Activated CD4-positive, alpha-beta T cell treated with anti-CD3 and anti-CD28 coated beads, Interleukin-2, amount 10 ng/mL, durations not matched to agents 24 days and 14 days (primary cell): ENCODE measurements at regions not wholly inside any gene's neighbourhood (a gene's known extent, or its start where the extent isn't known, plus 50 kb on each side); places are given as distances from the start of the nearest gene placed in this dataset.
"Not testable (repeated sequence)": the region's sequence is repeated elsewhere in the genome, so short reads cannot be mapped to it uniquely, and the experiment has no call there.

Source experiments
- DNase-seq: peaks from one replicate; pipeline ENCODE4 v3.0.0; 2022
- H3K27ac Mint-ChIP-seq: one replicate; pipeline ENCODE4 v1.8.0; 2022; ENCODE audit warnings: mild to moderate bottlenecking, mixed read lengths
- H3K27me3 Mint-ChIP-seq: one replicate; pipeline ENCODE4 v1.8.0; 2022; ENCODE audit warnings: mixed read lengths
- H3K36me3 Mint-ChIP-seq: one replicate; pipeline ENCODE4 v1.8.0; 2022; ENCODE audit warnings: low read depth, mild to moderate bottlenecking, mixed read lengths
- H3K4me1 Mint-ChIP-seq: one replicate; pipeline ENCODE4 v1.8.0; 2021; ENCODE audit warnings: mixed read lengths
- H3K4me3 Mint-ChIP-seq: one replicate; pipeline ENCODE4 v1.8.0; 2022; ENCODE audit warnings: mild to moderate bottlenecking, moderate library complexity, mixed read lengths
- H3K9me3 Mint-ChIP-seq: one replicate; pipeline ENCODE4 v1.8.0; 2021; ENCODE audit warnings: mixed read lengths
- intact Hi-C: fragments of 100-400 bp; cut with micrococcal nuclease; formaldehyde crosslinking; loops from one replicate; pipeline ENCODE4 v1.15.1; 2023

DNA sequence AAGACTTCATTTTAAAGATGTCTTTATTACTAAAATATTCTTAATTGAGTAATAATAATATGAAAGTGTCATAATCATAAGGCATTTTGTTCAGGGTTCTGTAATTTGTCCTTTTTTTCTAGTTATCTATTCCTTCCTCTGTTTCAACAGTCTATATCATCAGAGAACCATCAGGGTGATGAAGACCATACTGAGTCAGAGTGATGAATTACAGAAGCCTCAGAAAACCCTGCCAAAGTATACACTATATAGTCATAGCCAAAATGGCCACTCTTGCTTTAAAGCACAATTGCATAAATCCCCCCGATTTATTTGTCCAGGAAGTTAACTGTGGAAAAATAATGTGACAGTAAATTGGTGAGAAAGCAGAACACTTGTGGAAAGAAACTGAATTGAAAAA, 735.0 kb downstream of the EPHA7 start:
- H3K27ac Mint-ChIP-seq, result no peak overlapping the region
- no peak overlapping the region for H3K4me3 Mint-ChIP-seq
- no peaks in the 10 kb centered on the region for H3K9me3 Mint-ChIP-seq
- DNase-seq, result no peak
- intact Hi-C loops, result no loop called here
- no peaks in the 10 kb centered on the region for H3K4me1 Mint-ChIP-seq
- no peaks in the 10 kb centered on the region for H3K27me3 Mint-ChIP-seq
- no peaks in the 10 kb centered on the region for H3K36me3 Mint-ChIP-seq

DNA sequence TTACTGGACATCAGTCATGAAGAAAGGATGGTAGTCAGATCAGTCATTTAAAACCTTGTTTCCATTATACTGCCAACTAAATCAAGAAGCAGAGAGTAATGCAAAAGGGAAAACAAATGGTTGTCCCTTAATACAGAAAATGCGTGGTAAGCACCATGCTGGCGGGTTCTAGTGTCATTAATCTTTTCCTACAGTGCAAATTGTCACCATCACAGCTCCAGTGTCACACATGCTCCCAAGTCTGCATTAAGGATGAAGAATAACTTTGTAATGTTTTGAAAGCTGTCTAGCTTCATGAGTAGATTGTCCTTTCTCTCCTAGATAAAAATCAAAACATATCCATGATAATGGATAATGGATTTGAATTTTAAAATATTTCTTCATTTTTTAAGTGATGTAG, 735.6 kb downstream of the EPHA7 start:
- H3K4me1 Mint-ChIP-seq, result no peaks in the 10 kb centered on the region

DNA sequence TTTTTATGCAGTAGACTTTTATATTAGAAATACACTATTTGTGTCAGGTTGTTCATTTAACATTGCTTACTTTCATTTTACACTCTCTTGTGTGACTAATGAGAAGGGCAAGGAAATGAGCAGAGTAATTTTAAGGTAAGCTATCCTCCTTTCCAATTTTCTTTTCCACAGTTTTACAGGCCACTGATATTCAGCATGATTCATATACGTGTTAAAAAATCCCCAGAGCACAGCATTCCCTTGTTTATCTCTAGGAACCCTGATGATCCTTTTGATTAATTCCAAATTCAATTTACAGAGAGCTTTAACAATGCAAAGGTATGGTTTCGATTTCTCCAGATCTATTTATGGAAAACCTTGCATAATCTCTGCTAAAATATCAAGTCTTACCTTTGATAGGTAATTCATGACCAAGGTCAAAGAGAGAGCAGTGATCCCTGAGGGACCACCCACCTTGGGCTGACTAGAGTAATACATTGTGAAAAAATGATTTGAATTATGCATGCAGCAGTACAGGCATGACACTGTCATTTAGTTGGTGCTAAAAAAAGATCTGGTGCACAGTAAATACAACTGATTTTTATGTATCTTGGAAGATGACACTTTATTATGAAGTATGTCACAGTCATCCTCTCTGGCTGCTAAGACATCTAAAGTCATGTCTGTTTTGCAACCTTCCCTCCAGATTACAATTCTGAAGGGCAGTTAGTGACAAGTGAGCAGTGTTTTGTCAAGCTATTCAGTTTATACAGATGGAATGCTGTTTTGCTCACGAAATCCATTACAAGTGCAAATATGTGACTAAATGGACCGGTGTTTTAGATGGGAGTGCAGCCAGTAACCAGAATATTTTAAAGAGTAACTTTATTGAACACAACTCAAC, 736.6 kb downstream of the EPHA7 start:
- intact Hi-C loops, result no loop called here
- H3K4me1 Mint-ChIP-seq, result no peaks in the 10 kb centered on the region
- no peaks in the 10 kb centered on the region for H3K9me3 Mint-ChIP-seq

More for the DNA sequence above, 735.6 kb downstream of the EPHA7 start:
- Mint-ChIP-seq H3K27ac (no peak overlapping the region), H3K9me3 (no peaks in the 10 kb centered on the region), H3K4me3 (no peak overlapping the region), H3K27me3 (no peaks in the 10 kb centered on the region), H3K36me3 (no peaks in the 10 kb centered on the region)
- intact Hi-C loops, result no loop called here
- no peak for DNase-seq

DNA sequence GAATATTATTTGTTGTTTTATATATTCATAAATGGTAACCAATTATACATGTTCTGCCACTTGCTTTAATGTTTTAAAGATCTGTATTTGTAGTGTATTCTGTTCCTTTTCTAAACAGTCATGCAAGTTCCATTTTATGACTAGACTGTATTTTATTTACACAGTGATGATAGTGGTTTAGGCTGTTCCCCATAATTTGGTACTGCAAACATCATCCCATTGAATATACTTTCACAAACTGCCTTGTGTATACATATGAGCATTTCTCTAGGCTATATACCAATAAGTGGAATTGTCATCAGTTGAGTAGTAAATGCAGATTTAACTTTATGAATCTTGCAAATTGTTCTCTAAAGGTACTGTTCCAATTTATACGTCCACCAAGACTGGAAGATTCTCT, 738.0 kb downstream of the EPHA7 start:
- H3K27ac Mint-ChIP-seq, result no peak overlapping the region

More for the DNA sequence above, 736.6 kb downstream of the EPHA7 start:
- H3K27me3 Mint-ChIP-seq, result no peaks in the 10 kb centered on the region
- no peaks in the 10 kb centered on the region for H3K36me3 Mint-ChIP-seq
- no peak for DNase-seq
- no peak overlapping the region for H3K4me3 Mint-ChIP-seq
- no peak overlapping the region for H3K27ac Mint-ChIP-seq

DNA sequence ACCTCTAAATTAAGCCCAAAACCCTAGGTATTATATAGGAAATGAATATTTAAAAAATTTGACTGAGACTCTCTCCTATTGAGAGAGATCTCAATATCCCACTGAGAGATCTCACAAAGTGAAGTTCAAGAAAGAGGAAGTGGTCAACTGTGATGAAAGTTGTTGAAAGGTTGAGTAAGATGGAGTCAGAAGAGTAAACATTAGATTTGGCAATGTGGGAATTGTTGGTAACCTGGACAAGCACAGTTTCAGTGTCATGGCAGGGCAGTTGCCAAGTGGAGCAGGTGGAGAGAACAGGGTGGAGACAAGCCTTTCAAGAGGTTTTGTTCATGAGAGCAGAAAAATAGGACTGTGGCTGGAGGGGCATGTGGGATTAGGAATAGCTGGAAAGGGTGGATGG, 747.9 kb downstream of the EPHA7 start:
- intact Hi-C loops, H3K9me3 Mint-ChIP-seq, H3K27me3 Mint-ChIP-seq, H3K4me3 Mint-ChIP-seq, H3K36me3 Mint-ChIP-seq, DNase-seq, H3K27ac Mint-ChIP-seq, H3K4me1 Mint-ChIP-seq: not testable (repeated sequence)

More for the DNA sequence above, 738.0 kb downstream of the EPHA7 start:
- no peaks in the 10 kb centered on the region for H3K4me1 Mint-ChIP-seq
- intact Hi-C loops, result no loop called here
- no peaks in the 10 kb centered on the region for H3K36me3 Mint-ChIP-seq
- H3K27me3 Mint-ChIP-seq, result no peaks in the 10 kb centered on the region
- no peaks in the 10 kb centered on the region for H3K9me3 Mint-ChIP-seq
- H3K4me3 Mint-ChIP-seq, result no peak overlapping the region
- no peak for DNase-seq

DNA sequence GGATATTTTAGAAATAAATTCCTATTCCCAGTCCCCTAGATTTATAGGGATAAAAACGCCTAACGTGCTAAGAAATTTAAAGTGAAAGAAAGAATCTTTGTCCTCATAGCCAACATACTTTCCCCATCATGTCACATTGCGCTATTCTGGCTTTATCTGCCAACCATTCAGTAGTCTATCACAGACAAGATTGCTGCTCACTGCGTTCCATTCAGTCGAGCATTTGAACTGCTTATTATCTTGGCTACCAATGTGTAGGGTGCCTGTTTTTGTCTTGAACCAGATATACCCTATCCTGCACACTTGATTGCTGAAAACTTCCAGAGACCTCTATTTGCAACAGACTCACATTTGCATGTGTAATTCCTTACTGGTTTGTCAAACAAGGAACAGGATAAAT, 751.5 kb downstream of the EPHA7 start:
- intact Hi-C loops, result no loop called here
- Mint-ChIP-seq H3K36me3 (no peaks in the 10 kb centered on the region), H3K9me3 (no peaks in the 10 kb centered on the region), H3K27ac (no peak overlapping the region), H3K27me3 (no peaks in the 10 kb centered on the region), H3K4me3 (no peak overlapping the region), H3K4me1 (no peaks in the 10 kb centered on the region)
- no peak for DNase-seq

DNA sequence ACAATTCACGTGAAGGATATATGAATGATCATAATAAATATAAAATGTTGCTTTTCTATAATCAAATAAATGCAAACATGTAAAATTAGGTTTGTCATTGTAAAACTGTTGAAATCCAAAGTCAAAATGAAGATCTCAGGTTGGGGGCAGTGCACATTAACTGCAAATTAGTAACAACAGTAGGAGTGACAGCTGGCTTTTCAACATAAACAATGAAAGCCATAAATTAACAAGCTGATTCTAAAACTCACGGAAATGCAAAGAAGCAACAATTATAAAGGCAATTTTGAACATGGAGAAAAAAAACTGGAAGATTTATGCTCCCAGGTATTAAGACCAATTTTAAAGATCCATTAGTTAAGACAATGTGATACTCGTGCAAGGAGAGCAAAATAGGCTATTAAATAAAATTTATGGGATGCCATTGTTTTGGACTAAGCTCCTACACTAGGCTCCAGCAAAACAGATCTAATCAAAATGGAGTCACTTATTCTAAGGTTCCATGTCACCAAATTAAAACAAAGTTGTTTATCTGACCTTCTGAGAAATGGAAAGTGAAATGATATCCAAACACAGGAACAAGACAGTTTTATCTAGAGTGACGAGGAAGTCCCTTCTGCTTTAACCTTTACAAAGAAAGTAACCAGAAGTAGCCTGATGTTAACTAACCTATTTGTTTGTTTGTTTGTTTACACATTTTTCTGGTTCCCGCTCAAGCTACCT, 770.8 kb downstream of the EPHA7 start:
- no peaks in the 10 kb centered on the region for H3K9me3 Mint-ChIP-seq
- H3K27me3 Mint-ChIP-seq, result no peaks in the 10 kb centered on the region
- no peak overlapping the region for H3K4me3 Mint-ChIP-seq
- no peaks in the 10 kb centered on the region for H3K4me1 Mint-ChIP-seq
- no peak overlapping the region for H3K27ac Mint-ChIP-seq
- intact Hi-C loops, result no loop called here
- no peaks in the 10 kb centered on the region for H3K36me3 Mint-ChIP-seq
- no peak for DNase-seq

DNA sequence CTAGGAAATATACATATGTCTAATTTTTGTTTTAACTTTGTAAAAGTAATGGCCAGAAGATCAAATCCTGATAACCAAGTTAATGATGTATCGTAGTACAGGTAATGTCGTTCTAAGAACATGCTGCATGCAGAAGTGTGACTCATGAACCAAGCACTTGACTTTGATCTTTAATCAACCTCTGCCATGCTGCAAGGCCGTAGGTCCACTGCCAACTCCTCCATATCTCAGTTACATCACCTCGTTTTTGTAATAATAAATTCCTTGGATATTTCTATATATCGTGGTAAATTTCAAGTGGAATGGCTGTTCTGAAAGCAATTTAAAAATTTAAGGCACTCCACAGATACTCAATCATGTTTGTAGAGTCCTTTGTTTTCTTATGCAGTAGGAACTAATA, 771.7 kb downstream of the EPHA7 start:
- intact Hi-C loops, result no loop called here
- DNase-seq, result no peak
- Mint-ChIP-seq H3K27me3 (no peaks in the 10 kb centered on the region), H3K27ac (no peak overlapping the region), H3K36me3 (no peaks in the 10 kb centered on the region), H3K4me3 (no peak overlapping the region), H3K4me1 (no peaks in the 10 kb centered on the region), H3K9me3 (no peaks in the 10 kb centered on the region)

DNA sequence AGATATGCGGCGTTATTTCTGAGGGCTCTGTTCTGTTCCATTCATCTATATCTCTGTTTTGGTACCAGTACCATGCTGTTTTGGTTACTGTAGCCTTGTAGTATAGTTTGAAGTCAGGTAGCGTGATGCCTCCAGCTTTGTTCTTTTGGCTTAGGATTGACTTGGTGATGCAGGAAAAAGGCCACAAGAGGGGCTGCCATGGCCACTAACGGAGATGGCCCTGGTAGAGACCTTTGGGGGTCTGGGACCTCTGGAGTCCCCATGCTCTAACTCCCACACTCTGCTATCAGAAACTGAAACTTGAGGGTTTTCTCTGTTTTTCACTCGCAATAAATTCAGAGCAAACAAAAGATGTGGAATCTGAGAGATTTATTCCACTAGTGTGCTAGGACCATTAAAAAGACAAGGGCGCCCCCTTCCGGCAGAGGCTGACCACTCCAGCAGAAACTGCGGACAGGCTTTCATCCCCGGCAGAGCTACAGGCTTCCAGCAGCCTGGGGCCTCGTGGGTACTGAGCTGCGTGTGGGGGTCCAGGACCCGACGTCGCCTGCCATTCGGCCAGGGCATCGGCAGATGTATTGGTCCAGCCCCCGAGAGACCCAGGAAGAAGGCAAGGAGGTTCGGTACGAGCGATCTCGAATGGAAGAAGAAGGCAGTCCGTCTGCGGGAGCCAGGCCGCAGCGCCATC, 775.1 kb downstream of the EPHA7 start:
- intact Hi-C loops, H3K36me3 Mint-ChIP-seq: not testable (repeated sequence)

DNA sequence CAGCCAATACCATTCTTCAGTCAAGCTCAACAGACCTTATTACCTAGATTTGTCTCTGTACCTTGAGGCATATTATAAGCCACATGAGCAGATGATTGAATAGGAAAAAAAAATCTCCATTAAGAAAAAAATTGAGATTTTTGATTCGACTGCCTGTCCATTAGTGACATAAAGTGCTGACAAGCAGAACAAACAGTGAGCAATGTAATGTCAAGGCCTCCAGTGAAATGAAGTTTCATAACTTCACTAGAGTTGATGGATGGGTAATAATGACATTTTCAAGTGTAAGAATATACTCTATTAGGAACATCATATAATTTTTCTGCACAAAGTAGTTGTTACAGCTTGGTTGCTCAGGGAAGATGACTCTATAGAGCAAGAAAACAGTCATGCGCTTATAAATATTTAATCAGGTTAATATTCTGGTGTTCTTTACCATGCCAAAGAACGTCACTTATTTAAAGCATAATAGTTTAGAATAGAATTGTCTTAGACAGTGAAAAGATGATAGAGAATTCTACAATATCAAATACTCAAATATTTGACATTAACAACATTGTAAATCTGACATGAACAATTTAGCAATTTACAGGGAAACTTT, 783.7 kb downstream of the EPHA7 start:
- no peak for DNase-seq
- Mint-ChIP-seq H3K36me3 (no peaks in the 10 kb centered on the region), H3K4me3 (no peak overlapping the region), H3K9me3 (no peaks in the 10 kb centered on the region), H3K27me3 (no peaks in the 10 kb centered on the region), H3K27ac (no peak overlapping the region), H3K4me1 (no peaks in the 10 kb centered on the region)
- intact Hi-C loops, result no loop called here

More for the DNA sequence above, 775.1 kb downstream of the EPHA7 start:
- not testable (repeated sequence) for H3K4me3 Mint-ChIP-seq, H3K4me1 Mint-ChIP-seq, H3K9me3 Mint-ChIP-seq, H3K27me3 Mint-ChIP-seq, H3K27ac Mint-ChIP-seq
- peak; percentile 67 for DNase-seq

DNA sequence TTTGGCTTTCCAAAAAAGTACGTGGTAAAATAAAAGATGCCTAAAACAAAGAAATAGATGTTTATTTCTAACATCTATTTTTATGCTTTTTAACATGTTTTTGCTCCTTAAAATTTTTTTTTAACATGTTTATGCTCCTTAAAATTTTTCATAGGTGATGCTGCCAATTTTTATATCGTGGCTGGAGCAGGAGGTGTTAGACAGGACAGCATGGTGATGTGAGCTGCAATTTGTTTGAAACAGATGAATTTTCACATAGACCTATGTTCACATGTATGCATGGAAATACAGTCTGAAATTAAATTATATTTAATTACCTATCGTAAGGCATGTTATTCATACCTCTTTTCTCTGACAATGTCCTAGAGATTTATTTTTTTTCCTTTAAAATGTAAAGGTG, 784.8 kb downstream of the EPHA7 start:
- Mint-ChIP-seq H3K4me3 (no peak overlapping the region), H3K4me1 (no peaks in the 10 kb centered on the region), H3K9me3 (no peaks in the 10 kb centered on the region), H3K36me3 (no peaks in the 10 kb centered on the region), H3K27ac (no peak overlapping the region), H3K27me3 (no peaks in the 10 kb centered on the region)
- intact Hi-C loops, result no loop called here
- no peak for DNase-seq

DNA sequence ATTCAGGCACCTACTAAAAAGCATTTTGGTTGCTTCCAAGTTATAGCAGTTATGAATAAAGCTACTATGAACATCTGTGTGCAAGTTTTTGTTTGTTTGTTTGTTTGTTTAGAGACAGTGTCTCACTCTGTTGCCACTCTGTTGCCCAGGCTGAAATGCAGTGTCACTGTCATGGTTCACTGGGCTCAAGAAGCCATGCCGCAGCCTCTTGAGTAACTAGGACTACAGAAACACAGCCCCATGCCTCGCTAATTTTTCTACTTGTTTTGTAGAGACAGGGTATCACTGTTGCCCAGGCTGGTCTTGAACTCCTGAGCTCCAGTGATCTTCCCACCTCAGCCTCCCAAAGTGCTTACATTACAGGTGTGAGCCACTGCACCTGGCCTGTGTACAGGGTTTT, 795.9 kb downstream of the EPHA7 start:
- no peak for DNase-seq
- no peaks in the 10 kb centered on the region for H3K27me3 Mint-ChIP-seq
- H3K4me3 Mint-ChIP-seq, result no peak overlapping the region
- H3K4me1 Mint-ChIP-seq, result no peaks in the 10 kb centered on the region
- intact Hi-C loops, result no loop called here
- no peaks in the 10 kb centered on the region for H3K36me3 Mint-ChIP-seq
- no peak overlapping the region for H3K27ac Mint-ChIP-seq
- H3K9me3 Mint-ChIP-seq, result peaks cover 5% of the 10 kb centered on the region

DNA sequence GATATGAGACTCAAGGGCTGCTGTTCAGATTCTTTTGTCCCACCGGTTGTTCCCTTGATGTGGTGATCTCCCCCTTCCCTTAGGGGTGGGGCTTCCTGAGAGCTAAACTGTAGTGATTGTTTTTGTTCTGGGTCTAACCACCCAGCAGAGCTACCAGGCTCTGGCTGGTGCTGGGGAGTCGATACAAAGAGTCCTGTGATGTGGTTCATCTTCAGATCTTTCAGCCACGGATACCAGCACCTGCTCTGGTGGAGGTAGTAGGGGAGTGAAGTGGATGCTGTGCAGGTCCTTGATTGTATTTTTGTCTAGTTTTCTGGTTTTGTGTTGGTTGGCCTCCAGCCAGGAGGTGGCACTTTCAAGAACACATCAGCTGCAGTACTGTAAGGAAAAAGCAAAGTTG, 801.6 kb downstream of the EPHA7 start:
- H3K9me3 Mint-ChIP-seq, result peaks cover 12% of the 10 kb centered on the region
- intact Hi-C loops, result no loop called here
- no peaks in the 10 kb centered on the region for H3K4me1 Mint-ChIP-seq
- H3K36me3 Mint-ChIP-seq, result no peaks in the 10 kb centered on the region
- no peak for DNase-seq
- H3K27me3 Mint-ChIP-seq, result no peaks in the 10 kb centered on the region
- no peak overlapping the region for H3K4me3 Mint-ChIP-seq
- H3K27ac Mint-ChIP-seq, result no peak overlapping the region

DNA sequence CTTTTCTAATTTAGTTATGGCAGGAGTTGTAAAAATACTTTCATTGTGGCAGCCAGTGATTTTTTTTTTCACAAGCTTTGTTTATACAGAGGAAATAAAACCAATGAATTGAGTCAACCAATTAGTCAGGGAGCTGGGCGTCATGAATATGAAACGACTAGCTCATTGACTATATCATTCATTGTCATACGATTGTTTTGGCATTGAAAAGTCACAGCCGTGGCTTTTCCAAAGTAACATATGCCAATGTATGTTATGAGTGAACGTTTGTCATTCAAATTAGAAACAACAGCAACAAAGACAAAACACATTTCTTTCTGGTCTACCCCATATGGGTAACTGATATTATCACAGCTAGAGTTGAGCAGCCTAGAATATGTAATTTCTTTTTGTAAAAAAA, 810.6 kb downstream of the EPHA7 start:
- H3K27ac Mint-ChIP-seq, result no peak overlapping the region
- DNase-seq, result no peak
- no peaks in the 10 kb centered on the region for H3K27me3 Mint-ChIP-seq
- H3K36me3 Mint-ChIP-seq, result no peaks in the 10 kb centered on the region
- no peaks in the 10 kb centered on the region for H3K4me1 Mint-ChIP-seq
- intact Hi-C loops, result no loop called here
- peaks cover 4% of the 10 kb centered on the region for H3K9me3 Mint-ChIP-seq
- H3K4me3 Mint-ChIP-seq, result no peak overlapping the region
